ENCODE measurements at regions not wholly inside any gene's neighbourhood (a gene's known extent, or its start where the extent isn't known, plus 50 kb on each side); places are given as distances from the start of the nearest gene placed in this dataset.

DNA sequence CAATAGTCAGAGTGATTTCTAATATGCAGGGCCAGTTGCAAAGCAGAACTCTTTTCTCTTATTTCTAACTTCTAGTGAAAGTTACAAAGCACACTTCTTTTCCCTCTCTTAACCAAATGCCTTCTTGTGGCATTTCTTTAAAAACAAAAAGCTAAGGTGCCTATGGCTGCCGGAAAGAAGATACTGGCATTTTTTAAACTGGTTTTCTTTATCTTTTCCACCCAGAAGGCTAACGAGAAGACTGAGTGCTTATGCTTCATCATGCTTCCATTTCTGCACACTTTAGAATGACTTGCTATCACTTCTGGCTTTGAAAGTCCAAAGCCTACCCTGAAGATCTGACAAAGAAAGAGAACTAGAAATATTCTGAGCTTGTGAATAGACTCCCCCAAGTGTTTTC, 141.3 kb downstream of the P2RY1 start:
- Histone ChIP-seq H3K9ac (ENCODE audit: low read length) (no peak overlapping the region), H3K36me3 (ENCODE audit: control insufficient read depth in 1 of 2, insufficient read depth in 2 of 2, low read length in 2 of 2) (no peaks in the 10 kb centered on the region), H3K9me3 (ENCODE audit: control insufficient read depth in 1 of 2, insufficient read depth in 1 of 2, low read depth in 1 of 2, low read length in 2 of 2) (no peaks in the 10 kb centered on the region), H3K79me2 (ENCODE audit: insufficient read depth, low read length) (no peaks in the 10 kb centered on the region), H2AFZ (ENCODE audit: low read depth, low read length, poor library complexity, severe bottlenecking) (no peak overlapping the region), H4K20me1 (ENCODE audit: insufficient read depth) (no peaks in the 10 kb centered on the region), H3K4me3 (replicated peaks in 1 of 2; ENCODE audit: low read depth in 1 of 2, low read length in 2 of 2) (no peak overlapping the region), H3K27ac (ENCODE audit: low read depth, low read length) (no peak overlapping the region), H3K9me2 (ENCODE audit: insufficient read depth) (no peaks in the 10 kb centered on the region), H3K4me1 (ENCODE audit: control insufficient read depth in 1 of 2, insufficient read depth in 2 of 2, low read length in 2 of 2) (no peaks in the 10 kb centered on the region), H3K4me2 (ENCODE audit: low read length) (no peak overlapping the region), H3K27me3 (ENCODE audit: insufficient read depth, low read length) (no peaks in the 10 kb centered on the region)
- no peak for DNase-seq (ENCODE audit: low read depth, low spot score)
- ChIA-PET POLR2A (no interaction called here), CTCF (interaction anchor here (1.7 kb wide), 1 partner anchor 15 kb away, joined by 4 read pairs; no protein-coding TSS in a partner anchor), RAD21 (ENCODE audit: low non-redundant PET in 1 of 2, low total read pairs in 2 of 2, uncharacterized antibody in 2 of 2, unreplicated experiment in 2 of 2) (no interaction called here)
- ATAC-seq = no peak
- no TSS peak for BruUV-seq (replicated peaks)
- TF ChIP-seq RAD21 (IDR thresholded peaks at IDR 0.05; ENCODE audit: low read depth) (no peak), SP1 (IDR thresholded peaks at IDR 0.05; ENCODE audit: low read depth) (no peak), EZH2phosphoT487 (IDR thresholded peaks at IDR 0.05; ENCODE audit: borderline replicate concordance) (no peak), CEBPB (IDR thresholded peaks at IDR 0.05; ENCODE audit: low read depth) (no peak)
- intact Hi-C loops (cut with micrococcal nuclease) = no loop called here

DNA sequence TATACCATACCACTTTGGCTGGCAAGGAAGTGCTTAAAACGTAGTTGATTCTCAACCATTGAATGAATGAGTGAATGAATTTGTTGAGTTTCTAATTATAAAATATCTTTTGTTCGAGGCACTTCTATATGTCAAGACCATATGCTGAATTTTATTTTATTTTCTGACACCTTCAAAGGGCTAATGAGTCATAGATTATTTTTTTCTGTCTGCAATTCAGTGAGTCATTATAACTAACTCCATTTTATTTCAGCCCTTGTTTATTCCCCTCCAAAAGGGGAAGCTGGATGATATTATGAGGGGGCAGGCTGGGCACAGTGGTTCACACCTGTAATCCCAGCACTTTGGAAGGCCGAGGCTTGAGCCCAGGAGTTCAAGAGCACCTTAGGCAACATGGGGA, 142.4 kb downstream of the P2RY1 start:
- no peaks in the 10 kb centered on the region for H4K20me1 ChIP-seq (ENCODE audit: insufficient read depth)
- H3K9me2 ChIP-seq (ENCODE audit: insufficient read depth) = no peaks in the 10 kb centered on the region
- no peak overlapping the region for H2AFZ ChIP-seq (ENCODE audit: low read depth, low read length, poor library complexity, severe bottlenecking)
- no peaks in the 10 kb centered on the region for H3K4me1 ChIP-seq (ENCODE audit: control insufficient read depth in 1 of 2, insufficient read depth in 2 of 2, low read length in 2 of 2)
- no peaks in the 10 kb centered on the region for H3K9me3 ChIP-seq (ENCODE audit: control insufficient read depth in 1 of 2, insufficient read depth in 1 of 2, low read depth in 1 of 2, low read length in 2 of 2)
- H3K79me2 ChIP-seq (ENCODE audit: insufficient read depth, low read length) = no peaks in the 10 kb centered on the region
- DNase-seq (ENCODE audit: low read depth, low spot score) = no peak
- no peak for ATAC-seq
- H3K27ac ChIP-seq (ENCODE audit: low read depth, low read length) = no peak overlapping the region
- intact Hi-C loops (cut with micrococcal nuclease) = no loop called here
- no peaks in the 10 kb centered on the region for H3K27me3 ChIP-seq (ENCODE audit: insufficient read depth, low read length)
- BruUV-seq (replicated peaks) = no TSS peak
- no peaks in the 10 kb centered on the region for H3K36me3 ChIP-seq (ENCODE audit: control insufficient read depth in 1 of 2, insufficient read depth in 2 of 2, low read length in 2 of 2)
- CTCF ChIA-PET = no interaction called here
- POLR2A ChIA-PET = no interaction called here
- TF ChIP-seq, protein P1, sequence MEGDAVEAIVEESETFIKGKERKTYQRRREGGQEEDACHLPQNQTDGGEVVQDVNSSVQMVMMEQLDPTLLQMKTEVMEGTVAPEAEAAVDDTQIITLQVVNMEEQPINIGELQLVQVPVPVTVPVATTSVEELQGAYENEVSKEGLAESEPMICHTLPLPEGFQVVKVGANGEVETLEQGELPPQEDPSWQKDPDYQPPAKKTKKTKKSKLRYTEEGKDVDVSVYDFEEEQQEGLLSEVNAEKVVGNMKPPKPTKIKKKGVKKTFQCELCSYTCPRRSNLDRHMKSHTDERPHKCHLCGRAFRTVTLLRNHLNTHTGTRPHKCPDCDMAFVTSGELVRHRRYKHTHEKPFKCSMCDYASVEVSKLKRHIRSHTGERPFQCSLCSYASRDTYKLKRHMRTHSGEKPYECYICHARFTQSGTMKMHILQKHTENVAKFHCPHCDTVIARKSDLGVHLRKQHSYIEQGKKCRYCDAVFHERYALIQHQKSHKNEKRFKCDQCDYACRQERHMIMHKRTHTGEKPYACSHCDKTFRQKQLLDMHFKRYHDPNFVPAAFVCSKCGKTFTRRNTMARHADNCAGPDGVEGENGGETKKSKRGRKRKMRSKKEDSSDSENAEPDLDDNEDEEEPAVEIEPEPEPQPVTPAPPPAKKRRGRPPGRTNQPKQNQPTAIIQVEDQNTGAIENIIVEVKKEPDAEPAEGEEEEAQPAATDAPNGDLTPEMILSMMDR (IDR thresholded peaks at IDR 0.05 in 2 of 3, conservative IDR thresholded peaks at IDR 0.05 in 1 of 3; ENCODE audit: borderline replicate concordance in 1 of 3, insufficient read depth in 1 of 3, low read depth in 2 of 3, low read length in 2 of 3) = no peak
- TF ChIP-seq EZH2phosphoT487 (IDR thresholded peaks at IDR 0.05; ENCODE audit: borderline replicate concordance) (no peak), CEBPB (IDR thresholded peaks at IDR 0.05; ENCODE audit: low read depth) (no peak), ELF1 (IDR thresholded peaks at IDR 0.05; ENCODE audit: borderline replicate concordance, low read depth) (no peak), CBX3 (IDR thresholded peaks at IDR 0.05; ENCODE audit: low read depth) (no peak), JUND (IDR thresholded peaks at IDR 0.05) (no peak), POLR2A (IDR thresholded peaks at IDR 0.05; ENCODE audit: borderline replicate concordance, extremely low read depth, insufficient read depth, insufficient read length) (no peak), SP1 (IDR thresholded peaks at IDR 0.05; ENCODE audit: low read depth) (no peak), RAD21 (IDR thresholded peaks at IDR 0.05; ENCODE audit: low read depth) (no peak), SRF (IDR thresholded peaks at IDR 0.05; ENCODE audit: low read depth) (no peak), SIN3A (IDR thresholded peaks at IDR 0.05; ENCODE audit: low read depth) (no peak), ZFX (IDR thresholded peaks at IDR 0.05) (no peak)
- TF ChIP-seq, protein P2, sequence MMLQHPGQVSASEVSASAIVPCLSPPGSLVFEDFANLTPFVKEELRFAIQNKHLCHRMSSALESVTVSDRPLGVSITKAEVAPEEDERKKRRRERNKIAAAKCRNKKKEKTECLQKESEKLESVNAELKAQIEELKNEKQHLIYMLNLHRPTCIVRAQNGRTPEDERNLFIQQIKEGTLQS (IDR thresholded peaks at IDR 0.05) = no peak
- TF ChIP-seq, protein P3, sequence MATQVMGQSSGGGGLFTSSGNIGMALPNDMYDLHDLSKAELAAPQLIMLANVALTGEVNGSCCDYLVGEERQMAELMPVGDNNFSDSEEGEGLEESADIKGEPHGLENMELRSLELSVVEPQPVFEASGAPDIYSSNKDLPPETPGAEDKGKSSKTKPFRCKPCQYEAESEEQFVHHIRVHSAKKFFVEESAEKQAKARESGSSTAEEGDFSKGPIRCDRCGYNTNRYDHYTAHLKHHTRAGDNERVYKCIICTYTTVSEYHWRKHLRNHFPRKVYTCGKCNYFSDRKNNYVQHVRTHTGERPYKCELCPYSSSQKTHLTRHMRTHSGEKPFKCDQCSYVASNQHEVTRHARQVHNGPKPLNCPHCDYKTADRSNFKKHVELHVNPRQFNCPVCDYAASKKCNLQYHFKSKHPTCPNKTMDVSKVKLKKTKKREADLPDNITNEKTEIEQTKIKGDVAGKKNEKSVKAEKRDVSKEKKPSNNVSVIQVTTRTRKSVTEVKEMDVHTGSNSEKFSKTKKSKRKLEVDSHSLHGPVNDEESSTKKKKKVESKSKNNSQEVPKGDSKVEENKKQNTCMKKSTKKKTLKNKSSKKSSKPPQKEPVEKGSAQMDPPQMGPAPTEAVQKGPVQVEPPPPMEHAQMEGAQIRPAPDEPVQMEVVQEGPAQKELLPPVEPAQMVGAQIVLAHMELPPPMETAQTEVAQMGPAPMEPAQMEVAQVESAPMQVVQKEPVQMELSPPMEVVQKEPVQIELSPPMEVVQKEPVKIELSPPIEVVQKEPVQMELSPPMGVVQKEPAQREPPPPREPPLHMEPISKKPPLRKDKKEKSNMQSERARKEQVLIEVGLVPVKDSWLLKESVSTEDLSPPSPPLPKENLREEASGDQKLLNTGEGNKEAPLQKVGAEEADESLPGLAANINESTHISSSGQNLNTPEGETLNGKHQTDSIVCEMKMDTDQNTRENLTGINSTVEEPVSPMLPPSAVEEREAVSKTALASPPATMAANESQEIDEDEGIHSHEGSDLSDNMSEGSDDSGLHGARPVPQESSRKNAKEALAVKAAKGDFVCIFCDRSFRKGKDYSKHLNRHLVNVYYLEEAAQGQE (IDR thresholded peaks at IDR 0.05; ENCODE audit: low read depth) = no peak
- TF ChIP-seq, protein P4, sequence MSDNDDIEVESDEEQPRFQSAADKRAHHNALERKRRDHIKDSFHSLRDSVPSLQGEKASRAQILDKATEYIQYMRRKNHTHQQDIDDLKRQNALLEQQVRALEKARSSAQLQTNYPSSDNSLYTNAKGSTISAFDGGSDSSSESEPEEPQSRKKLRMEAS (IDR thresholded peaks at IDR 0.05) = no peak
- RAD21 ChIA-PET (ENCODE audit: low non-redundant PET in 1 of 2, low total read pairs in 2 of 2, uncharacterized antibody in 2 of 2, unreplicated experiment in 2 of 2) = no interaction called here
- no peak overlapping the region for H3K9ac ChIP-seq (ENCODE audit: low read length)
- H3K4me2 ChIP-seq (ENCODE audit: low read length) = no peak overlapping the region
- no peak overlapping the region for H3K4me3 ChIP-seq (replicated peaks in 1 of 2; ENCODE audit: low read depth in 1 of 2, low read length in 2 of 2)
